ENCODE measurements at regions not wholly inside any gene's neighbourhood (a gene's known extent, or its start where the extent isn't known, plus 50 kb on each side); places are given as distances from the start of the nearest gene placed in this dataset.

DNA sequence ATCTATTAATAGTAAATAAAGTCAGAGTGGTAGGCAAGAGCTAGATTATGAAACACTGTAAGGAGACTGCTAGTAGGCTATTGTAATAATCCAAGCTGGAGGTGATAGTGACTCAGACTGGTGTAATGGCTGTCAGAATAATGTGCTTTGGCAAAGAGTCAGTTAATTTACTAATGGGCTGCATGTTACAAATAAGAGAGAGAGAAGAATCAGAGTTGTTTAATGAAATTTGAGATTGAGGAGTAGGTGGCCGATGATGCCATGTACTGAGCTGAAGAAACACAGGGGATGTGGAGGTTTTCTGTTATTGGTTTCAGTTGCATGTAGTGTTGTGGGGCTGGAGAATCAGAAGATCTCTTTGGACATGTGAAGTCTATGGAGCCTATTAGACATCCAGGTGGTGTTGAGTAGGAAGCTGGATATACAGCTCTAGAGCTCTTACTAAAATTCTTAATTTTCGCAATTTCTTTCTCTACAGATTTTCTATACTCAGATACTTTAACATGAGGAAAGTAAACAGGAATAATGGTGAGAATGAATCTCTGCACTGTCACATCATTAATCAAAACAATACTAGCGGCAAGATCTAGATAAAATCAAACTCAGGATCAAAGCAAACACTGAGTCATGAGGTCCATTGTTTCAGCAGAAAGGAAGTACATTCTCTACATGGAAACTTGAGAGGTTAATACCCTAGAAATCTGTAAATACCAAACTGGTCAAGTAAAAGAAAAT lies 167.7 kb downstream of the SIM1 start:
- TF ChIP-seq, protein P1, sequence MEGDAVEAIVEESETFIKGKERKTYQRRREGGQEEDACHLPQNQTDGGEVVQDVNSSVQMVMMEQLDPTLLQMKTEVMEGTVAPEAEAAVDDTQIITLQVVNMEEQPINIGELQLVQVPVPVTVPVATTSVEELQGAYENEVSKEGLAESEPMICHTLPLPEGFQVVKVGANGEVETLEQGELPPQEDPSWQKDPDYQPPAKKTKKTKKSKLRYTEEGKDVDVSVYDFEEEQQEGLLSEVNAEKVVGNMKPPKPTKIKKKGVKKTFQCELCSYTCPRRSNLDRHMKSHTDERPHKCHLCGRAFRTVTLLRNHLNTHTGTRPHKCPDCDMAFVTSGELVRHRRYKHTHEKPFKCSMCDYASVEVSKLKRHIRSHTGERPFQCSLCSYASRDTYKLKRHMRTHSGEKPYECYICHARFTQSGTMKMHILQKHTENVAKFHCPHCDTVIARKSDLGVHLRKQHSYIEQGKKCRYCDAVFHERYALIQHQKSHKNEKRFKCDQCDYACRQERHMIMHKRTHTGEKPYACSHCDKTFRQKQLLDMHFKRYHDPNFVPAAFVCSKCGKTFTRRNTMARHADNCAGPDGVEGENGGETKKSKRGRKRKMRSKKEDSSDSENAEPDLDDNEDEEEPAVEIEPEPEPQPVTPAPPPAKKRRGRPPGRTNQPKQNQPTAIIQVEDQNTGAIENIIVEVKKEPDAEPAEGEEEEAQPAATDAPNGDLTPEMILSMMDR (IDR thresholded peaks at IDR 0.05; ENCODE audit: low read depth, low read length), result no peak
- no peak for TF ChIP-seq POLR2A (IDR thresholded peaks at IDR 0.05; ENCODE audit: extremely low read depth, insufficient read length)
- TF ChIP-seq, protein P2, sequence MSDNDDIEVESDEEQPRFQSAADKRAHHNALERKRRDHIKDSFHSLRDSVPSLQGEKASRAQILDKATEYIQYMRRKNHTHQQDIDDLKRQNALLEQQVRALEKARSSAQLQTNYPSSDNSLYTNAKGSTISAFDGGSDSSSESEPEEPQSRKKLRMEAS (IDR thresholded peaks at IDR 0.05; ENCODE audit: low read depth, low read length), result no peak
- no peak for TF ChIP-seq MYC (IDR thresholded peaks at IDR 0.05; ENCODE audit: low read depth, low read length)

All from NB4 (cell line).